Iris pigment epithelial cell (primary cell): ENCODE measurements at regions not wholly inside any gene's neighbourhood (a gene's known extent, or its start where the extent isn't known, plus 50 kb on each side); places are given as distances from the start of the nearest gene placed in this dataset.

Source experiments
- DNase-seq: peaks from one replicate; pipeline ENCODE4 v3.0.0-alpha.2; 2011; ENCODE audit warnings: low read depth

DNA sequence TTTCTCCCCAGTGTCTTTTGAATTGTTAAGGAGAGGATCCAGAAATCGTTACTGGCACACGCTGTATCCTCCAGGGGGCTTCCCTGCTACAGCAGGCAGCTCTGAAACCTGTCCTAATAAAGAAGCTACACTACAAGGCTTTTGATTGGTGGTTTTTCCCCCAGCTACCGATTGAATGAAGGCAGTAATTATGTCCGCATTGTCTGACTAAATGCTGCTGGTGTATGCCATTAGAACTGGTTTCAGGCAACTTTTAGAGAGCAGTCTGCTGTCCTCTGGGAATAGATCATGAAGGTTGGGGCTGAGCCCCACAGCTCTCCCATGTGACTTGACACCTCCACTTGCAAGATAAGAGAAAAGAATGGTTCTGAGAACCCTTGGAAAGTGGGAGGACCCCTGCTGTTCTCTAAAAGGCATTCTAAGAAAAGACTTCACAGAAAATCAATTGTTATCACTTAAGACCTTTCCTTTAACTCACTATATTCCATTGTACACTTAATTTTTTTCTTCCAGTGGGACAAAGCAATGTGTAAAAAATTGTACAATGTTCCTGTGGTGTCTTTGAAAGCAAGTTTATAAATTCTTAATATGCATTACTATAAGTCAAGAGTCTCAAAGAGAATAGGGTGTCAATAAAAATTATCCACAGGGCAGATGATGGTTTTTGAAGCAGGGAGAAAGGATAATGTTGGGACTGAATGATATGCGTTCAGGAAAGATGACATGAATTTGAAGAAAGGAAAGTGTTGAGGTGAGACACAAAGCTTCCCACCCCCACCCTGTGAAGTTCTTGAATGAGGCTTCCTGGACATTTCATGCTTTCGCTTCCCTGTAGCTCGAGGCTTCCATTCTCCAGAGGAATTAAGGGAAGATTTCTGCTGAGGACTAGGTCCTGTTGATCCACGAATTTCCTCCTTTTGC is 53.0 kb upstream of the DAZL start:
- DNase-seq: no peak

DNA sequence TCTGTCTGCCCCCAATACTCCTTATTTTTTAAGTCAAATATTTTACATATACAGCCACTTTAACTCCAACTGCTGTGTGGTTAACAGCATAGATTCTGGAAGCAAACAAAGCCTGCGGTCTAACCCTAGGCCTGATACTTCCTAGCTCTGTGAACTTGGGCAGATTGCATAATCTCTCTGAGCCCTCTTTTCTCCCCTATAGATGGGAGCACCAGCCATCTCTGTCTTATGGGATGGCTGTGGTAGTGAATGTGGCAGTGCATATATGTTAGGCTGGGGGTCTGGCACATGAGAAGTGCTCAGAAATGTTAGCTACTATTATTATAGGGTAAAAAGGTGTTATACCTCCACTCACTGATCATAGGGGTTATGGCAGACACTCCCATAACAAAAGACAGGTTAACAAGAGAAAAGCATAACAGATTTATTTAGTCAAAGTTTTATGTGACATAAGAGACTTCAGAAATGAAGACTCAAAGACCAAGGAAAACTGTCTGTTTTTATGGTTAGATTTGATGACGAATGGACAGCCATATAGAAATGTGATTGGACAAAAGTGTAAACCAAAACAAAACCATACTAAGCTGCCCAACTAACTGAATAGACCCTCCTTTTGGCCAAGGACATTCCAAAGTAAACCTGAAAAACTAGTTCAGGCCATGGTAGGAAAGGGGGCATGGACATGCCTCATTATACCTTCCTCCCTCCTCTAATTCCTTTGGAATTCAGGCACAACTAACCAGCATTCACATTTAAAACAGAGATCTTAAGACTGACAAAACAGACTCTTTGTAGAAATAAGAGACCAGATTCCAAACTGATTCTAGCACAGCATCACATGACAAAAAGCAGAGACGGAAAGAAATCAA is 53.9 kb upstream of the DAZL start:
- no peak for DNase-seq

GRCh38 chr3:16663854-16664712 is 58.9 kb upstream of the DAZL start:
- no peak for DNase-seq

DNA sequence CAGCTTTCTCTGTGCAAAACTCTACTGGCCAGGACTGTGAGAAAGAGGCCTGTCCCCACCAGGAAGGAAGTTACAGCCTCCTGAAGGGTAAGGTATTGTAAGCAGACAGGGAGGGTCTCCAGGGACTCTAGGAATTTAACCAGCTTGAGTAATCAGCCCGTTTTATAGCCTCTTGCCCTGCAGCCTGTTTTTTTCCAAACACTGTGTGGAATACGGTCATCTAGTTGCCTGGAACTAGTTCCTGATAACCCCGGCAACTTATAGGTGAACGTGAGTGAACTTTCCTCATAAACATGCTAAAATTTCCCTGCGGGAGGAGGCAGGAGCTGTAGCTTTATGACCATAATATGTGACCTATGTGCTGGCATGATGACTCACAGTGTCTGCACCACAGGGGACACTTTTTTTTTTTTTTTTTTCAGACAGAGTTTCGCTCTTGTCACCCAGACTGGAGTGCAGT is 60.1 kb upstream of the DAZL start:
- DNase-seq: no peak

- DNase-seq: no peak
Observed at GRCh38 chr3:16666206-16666605, 61.0 kb upstream of the DAZL start.

GRCh38 chr3:16667633-16668032 is 62.4 kb upstream of the DAZL start:
- DNase-seq: no peak

GRCh38 chr3:16668776-16669545 is 63.7 kb upstream of the DAZL start:
- DNase-seq: no peak

- DNase-seq: no peak
Observed at GRCh38 chr3:16670191-16670590, 65.0 kb upstream of the DAZL start.

GRCh38 chr3:16671690-16672089 is 66.5 kb upstream of the DAZL start:
- no peak for DNase-seq

DNA sequence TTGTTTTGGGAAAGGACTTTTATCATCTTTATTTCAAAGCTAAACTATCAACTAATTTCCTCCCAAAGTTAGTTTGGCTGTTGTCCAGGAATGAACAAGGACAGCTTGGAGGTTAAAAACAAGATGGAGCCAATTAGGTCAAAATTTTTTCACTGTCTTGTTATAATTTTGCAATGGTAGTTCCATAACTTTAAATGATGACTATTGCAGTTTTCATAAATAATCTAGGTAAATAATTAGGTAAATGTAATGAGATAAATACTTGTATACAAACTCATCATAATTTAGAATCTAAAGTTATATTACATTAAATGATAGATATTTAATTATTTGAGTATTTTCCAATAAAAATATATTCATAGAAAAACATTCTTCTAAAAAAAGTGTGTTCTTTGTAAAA is 68.3 kb upstream of the DAZL start:
- DNase-seq: no peak

DNA sequence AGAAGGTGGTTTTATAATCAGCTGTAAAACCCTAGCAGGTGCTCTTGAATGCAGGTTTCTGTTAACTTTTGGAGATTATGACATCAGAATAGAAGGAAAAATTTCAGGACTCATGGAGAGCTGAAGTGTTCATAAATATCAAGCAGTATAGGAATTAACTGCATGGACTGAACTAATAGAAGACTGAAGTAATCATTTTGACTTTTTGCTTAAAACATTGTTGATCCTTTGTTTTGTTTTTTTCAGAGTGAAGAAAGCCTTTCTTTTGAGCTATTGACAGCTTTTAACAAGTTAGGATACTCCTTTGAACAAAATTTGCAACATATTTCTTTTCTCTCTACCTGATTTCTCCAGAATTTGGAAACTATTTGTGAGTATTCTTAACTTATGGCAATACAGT is 70.6 kb upstream of the DAZL start:
- DNase-seq: no peak

DNA sequence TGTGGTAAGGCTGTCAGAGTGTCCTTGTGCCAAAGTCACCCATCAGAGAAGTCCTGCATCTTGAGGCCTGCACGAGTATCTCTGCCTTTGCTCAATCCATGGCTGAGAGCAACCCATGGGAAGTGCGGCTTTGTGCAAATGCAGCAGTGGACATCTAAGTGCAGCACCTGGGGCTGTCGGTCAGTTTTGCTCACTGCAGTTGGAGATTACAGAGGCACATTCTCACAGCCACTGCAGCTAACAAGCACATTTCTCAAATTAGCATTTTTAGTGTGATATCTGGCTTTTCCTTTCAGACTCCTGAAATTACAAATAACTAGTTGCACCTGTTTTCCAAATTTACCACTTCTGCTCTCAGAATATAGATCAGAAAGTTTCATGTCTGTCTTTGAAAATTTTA is 81.5 kb upstream of the DAZL start:
- DNase-seq: no peak

- DNase-seq: no peak
Observed at GRCh38 chr3:16687221-16687620, 82.0 kb upstream of the DAZL start.

DNA sequence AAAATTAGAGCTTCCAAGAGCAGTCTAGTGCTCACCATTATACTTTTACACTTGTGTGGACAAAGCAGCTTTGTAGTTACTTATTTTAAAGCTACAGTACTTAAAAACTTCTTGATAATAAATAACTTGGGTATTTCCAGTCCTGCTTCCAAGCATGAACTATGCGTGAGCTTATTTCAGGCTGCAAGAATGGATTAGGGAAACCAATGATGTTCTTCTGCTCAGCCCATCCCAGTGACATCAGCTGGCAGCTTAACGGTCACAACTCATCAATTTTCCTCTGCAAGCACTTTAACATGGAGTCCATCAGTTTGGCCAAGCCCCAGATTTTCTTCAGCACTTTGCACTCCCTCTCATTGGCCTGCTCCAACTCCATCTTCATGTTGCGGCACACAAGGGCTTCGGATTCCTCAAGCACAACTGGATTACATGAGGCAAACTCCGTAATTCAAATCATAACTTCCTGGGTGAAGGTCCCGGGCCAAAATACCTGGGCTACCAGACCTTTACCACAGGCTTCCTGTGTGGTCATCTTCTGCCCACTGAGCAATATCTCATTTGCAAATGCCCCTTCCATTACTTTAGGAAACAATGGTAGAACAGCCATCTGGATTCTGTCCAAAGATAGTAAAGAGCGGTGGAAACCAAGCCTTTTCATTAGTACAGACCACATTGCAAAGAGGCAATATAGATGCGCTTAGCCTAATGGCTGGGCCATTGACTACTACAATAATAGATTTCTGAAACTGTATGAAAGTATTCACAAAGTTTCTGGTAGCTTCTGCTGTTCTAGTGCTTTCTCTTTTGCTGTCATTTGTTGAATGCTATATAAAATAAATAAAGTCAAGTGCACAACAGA is 87.5 kb upstream of the DAZL start:
- no peak for DNase-seq

- no peak for DNase-seq
Observed at GRCh38 chr3:16693820-16694219, 88.6 kb upstream of the DAZL start.

DNA sequence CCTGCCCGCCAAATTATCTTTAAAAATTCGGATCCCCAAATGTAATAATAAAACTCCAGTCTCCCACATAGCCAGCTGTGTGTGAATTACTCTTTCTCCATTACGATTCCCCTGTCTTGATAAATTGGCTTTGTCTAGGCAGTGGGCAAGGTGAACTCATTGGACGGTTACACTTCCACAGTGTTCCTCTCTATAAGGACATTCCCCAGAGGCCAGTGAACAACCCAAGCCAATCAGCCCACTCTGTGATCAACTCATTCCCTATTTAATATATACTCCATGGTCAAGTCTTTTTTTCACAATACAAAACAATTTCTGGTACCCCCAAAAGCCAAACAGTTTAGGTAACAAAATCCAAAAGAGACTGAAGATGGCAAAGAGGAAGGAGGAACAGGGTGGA is 90.5 kb upstream of the DAZL start:
- DNase-seq: no peak

- peak; percentile 85 for DNase-seq
Observed at GRCh38 chr3:16697443-16698147, 92.4 kb upstream of the DAZL start.

GRCh38 chr3:16700651-16701050 is 95.4 kb upstream of the DAZL start:
- DNase-seq: no peak

DNA sequence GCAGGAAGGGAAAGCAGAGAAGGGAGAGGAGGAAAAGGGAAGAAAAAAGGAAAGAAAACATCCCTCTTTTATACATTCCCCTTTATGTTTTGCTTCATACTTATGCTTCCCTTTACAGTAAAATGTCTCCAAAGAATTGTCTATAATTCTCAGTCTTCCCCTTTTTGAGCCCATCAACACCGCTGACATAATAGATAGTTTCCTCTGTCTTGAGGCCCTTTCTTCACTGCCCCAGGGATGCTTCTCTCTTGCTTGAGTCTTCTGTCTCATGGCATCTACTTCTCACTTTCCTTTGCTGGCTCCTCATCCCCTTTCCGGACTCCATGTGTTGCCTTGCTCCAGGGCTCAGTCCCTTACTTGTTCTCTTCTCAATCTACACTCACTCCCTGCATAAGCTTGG is 99.7 kb upstream of the DAZL start:
- no peak for DNase-seq

DNA sequence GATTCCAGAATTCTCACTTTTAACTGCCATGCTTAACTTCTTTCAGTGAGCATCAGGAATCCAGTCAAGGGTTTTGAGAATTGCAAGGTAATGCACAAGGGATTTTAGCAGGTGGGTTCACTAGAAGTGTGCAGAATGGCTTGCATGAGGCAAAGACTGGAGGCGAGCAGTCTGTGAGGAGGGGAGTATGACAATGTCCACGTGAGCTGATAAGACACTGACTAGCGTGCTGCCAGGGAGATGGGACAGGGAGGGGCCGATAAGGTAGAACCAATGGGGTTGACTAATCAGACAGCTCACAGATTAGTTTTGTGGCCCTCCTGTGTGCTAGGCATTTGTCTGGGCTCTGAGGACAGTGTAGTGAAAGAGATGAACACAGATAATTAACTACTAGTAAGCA is 102.0 kb upstream of the DAZL start:
- DNase-seq: no peak
